CD4-positive, alpha-beta memory T cell (primary cell): ENCODE measurements at regions not wholly inside any gene's neighbourhood (a gene's known extent, or its start where the extent isn't known, plus 50 kb on each side); places are given as distances from the start of the nearest gene placed in this dataset.
"Not testable (repeated sequence)": the region's sequence is repeated elsewhere in the genome, so short reads cannot be mapped to it uniquely, and the experiment has no call there.

Source experiments
- CTCF ChIA-PET: fragments of 350-600 bp; sonication (Branson Sonifier 250); formaldehyde crosslinking; loops from one replicate; lab custom pipeline; 2021; ENCODE audit warnings: inconsistent platforms; ENCODE audit not compliant: partially characterized antibody; lab: Charles Lee
- POLR2A ChIA-PET: fragments of 350-600 bp; sonication (Branson Sonifier 250); formaldehyde crosslinking; loops from one replicate; lab custom pipeline; 2021; ENCODE audit not compliant: partially characterized antibody; lab: Charles Lee
- DNase-seq, 5 donors: peaks; one replicate each; pipeline versions ENCODE4 v3.0.0 to v3.0.0-alpha.2; 2020 to 2022; ENCODE audit warnings: mixed read lengths in 1 of 5
- H3K27ac ChIP-seq: one replicate; pipeline ENCODE4 v1.7.0; 2013; ENCODE audit warnings: low read depth, low read length
- H3K27me3 ChIP-seq: 2 replicates; pipeline ENCODE4 v1.7.0; 2013; ENCODE audit warnings: mild to moderate bottlenecking, low read length, moderate library complexity; ENCODE audit not compliant: insufficient read depth
- H3K36me3 ChIP-seq: 2 replicates; pipeline ENCODE4 v1.7.0; 2013; ENCODE audit warnings: mild to moderate bottlenecking, low read length, moderate library complexity; ENCODE audit not compliant: insufficient read depth
- H3K4me1 ChIP-seq: 2 replicates; pipeline ENCODE4 v1.7.0; 2013; ENCODE audit warnings: mild to moderate bottlenecking, low read length, moderate library complexity; ENCODE audit not compliant: insufficient read depth
- H3K4me3 ChIP-seq, 2 donors: one replicate each; pipeline ENCODE4 v1.7.0; 2013; ENCODE audit warnings: low read length in 2 of 2, mild to moderate bottlenecking in 1 of 2
- H3K9me3 ChIP-seq, 2 donors: one replicate each; pipeline ENCODE4 v1.7.0; 2013; ENCODE audit warnings: low read length in 2 of 2, control low read depth in 1 of 2; ENCODE audit not compliant: control insufficient read depth in 1 of 2
- H3K27ac Mint-ChIP-seq, 7 donors: one replicate each; pipeline ENCODE4 v1.8.0; 2020 to 2021; ENCODE audit warnings: mixed read lengths in 7 of 7, mild to moderate bottlenecking in 6 of 7, inconsistent platforms in 3 of 7, moderate library complexity in 3 of 7
- H3K27me3 Mint-ChIP-seq, 2 donors: one replicate each; pipeline ENCODE4 v1.8.0; 2020 to 2021; ENCODE audit warnings: mixed read lengths in 2 of 2
- H3K36me3 Mint-ChIP-seq, 2 donors: one replicate each; pipeline ENCODE4 v1.8.0; 2020 to 2021; ENCODE audit warnings: mixed read lengths in 2 of 2, inconsistent platforms in 1 of 2, mild to moderate bottlenecking in 1 of 2
- H3K4me1 Mint-ChIP-seq, 4 donors: one replicate each; pipeline ENCODE4 v1.8.0; 2020 to 2021; ENCODE audit warnings: mixed read lengths in 4 of 4, mild to moderate bottlenecking in 1 of 4
- H3K4me3 Mint-ChIP-seq, 8 donors: one replicate each; pipeline ENCODE4 v1.8.0; 2020 to 2021; ENCODE audit warnings: mixed read lengths in 8 of 8, mild to moderate bottlenecking in 7 of 8, moderate library complexity in 6 of 8, inconsistent platforms in 3 of 8
- H3K9me3 Mint-ChIP-seq, 8 donors: one replicate each; pipeline ENCODE4 v1.8.0; 2020 to 2021; ENCODE audit warnings: mixed read lengths in 8 of 8, mild to moderate bottlenecking in 5 of 8, inconsistent platforms in 3 of 8, moderate library complexity in 1 of 8
- intact Hi-C: fragments of 100-400 bp; cut with micrococcal nuclease; formaldehyde crosslinking; loops from one replicate; pipeline ENCODE4 v1.15.1; 2023

GRCh38 chr5:34128890-34129289 is 85.9 kb upstream of the C1QTNF3 start:
- H3K36me3 ChIP-seq, H3K4me3 ChIP-seq, H3K27me3 ChIP-seq, H3K27ac Mint-ChIP-seq, H3K9me3 ChIP-seq, DNase-seq, H3K4me3 Mint-ChIP-seq, H3K9me3 Mint-ChIP-seq, H3K27me3 Mint-ChIP-seq, CTCF ChIA-PET, H3K27ac ChIP-seq, POLR2A ChIA-PET, H3K4me1 ChIP-seq, H3K4me1 Mint-ChIP-seq, intact Hi-C loops: not testable (repeated sequence)
- peaks cover 5 to 11% of the 10 kb centered on the region in 2 donors for H3K36me3 Mint-ChIP-seq

GRCh38 chr5:34154988-34155387 is 112.0 kb upstream of the C1QTNF3 start:
- H3K27ac Mint-ChIP-seq, DNase-seq, POLR2A ChIA-PET, H3K4me1 ChIP-seq, H3K9me3 Mint-ChIP-seq, H3K27me3 ChIP-seq, H3K4me1 Mint-ChIP-seq, intact Hi-C loops, CTCF ChIA-PET, H3K27me3 Mint-ChIP-seq, H3K4me3 Mint-ChIP-seq, H3K4me3 ChIP-seq, H3K36me3 ChIP-seq, H3K9me3 ChIP-seq, H3K27ac ChIP-seq: not testable (repeated sequence)
- H3K36me3 Mint-ChIP-seq: peaks cover 6 to 11% of the 10 kb centered on the region in 2 donors

- H3K27me3 ChIP-seq, H3K9me3 Mint-ChIP-seq, H3K4me3 ChIP-seq, CTCF ChIA-PET, H3K4me1 Mint-ChIP-seq, H3K27me3 Mint-ChIP-seq, intact Hi-C loops, H3K4me1 ChIP-seq, H3K27ac ChIP-seq, H3K9me3 ChIP-seq, H3K36me3 ChIP-seq, H3K4me3 Mint-ChIP-seq, DNase-seq, H3K27ac Mint-ChIP-seq, POLR2A ChIA-PET: not testable (repeated sequence)
- peaks cover 6 to 11% of the 10 kb centered on the region in 2 donors for H3K36me3 Mint-ChIP-seq
These were observed 113.8 kb upstream of the C1QTNF3 start for GRCh38 chr5:34156703-34157414.

GRCh38 chr5:34160904-34161303 is 117.9 kb upstream of the C1QTNF3 start:
- H3K27me3 Mint-ChIP-seq, CTCF ChIA-PET, H3K4me3 ChIP-seq, H3K9me3 Mint-ChIP-seq, H3K4me3 Mint-ChIP-seq, H3K4me1 ChIP-seq, H3K27me3 ChIP-seq, H3K36me3 ChIP-seq, H3K27ac Mint-ChIP-seq, H3K27ac ChIP-seq, DNase-seq, intact Hi-C loops, POLR2A ChIA-PET, H3K9me3 ChIP-seq, H3K4me1 Mint-ChIP-seq, H3K36me3 Mint-ChIP-seq: not testable (repeated sequence)

GRCh38 chr5:34171398-34171797 is 128.4 kb upstream of the C1QTNF3 start:
- POLR2A ChIA-PET, H3K27me3 Mint-ChIP-seq: not testable (repeated sequence)

GRCh38 chr5:34179453-34180190 is 136.6 kb upstream of the C1QTNF3 start:
- POLR2A ChIA-PET, H3K4me3 ChIP-seq, H3K9me3 Mint-ChIP-seq, H3K27me3 ChIP-seq, H3K27ac ChIP-seq, H3K4me3 Mint-ChIP-seq, H3K36me3 ChIP-seq, H3K4me1 Mint-ChIP-seq, H3K27me3 Mint-ChIP-seq, CTCF ChIA-PET, H3K9me3 ChIP-seq, H3K4me1 ChIP-seq, intact Hi-C loops: not testable (repeated sequence)
- H3K27ac Mint-ChIP-seq: peak overlapping the region in 2 of 7 donors; percentile 15 to 19
- H3K36me3 Mint-ChIP-seq: peaks cover 31 to 33% of the 10 kb centered on the region in 2 donors
- DNase-seq: peak in 1 of 5 donors; percentile 33

More at GRCh38 chr5:34171398-34171797, 128.4 kb upstream of the C1QTNF3 start:
- H3K4me1 ChIP-seq, H3K27ac Mint-ChIP-seq, H3K4me3 ChIP-seq, H3K27ac ChIP-seq, H3K36me3 ChIP-seq, H3K9me3 ChIP-seq, H3K4me1 Mint-ChIP-seq, CTCF ChIA-PET, H3K4me3 Mint-ChIP-seq, intact Hi-C loops, DNase-seq, H3K9me3 Mint-ChIP-seq, H3K27me3 ChIP-seq: not testable (repeated sequence)
- H3K36me3 Mint-ChIP-seq: peaks cover 30 to 32% of the 10 kb centered on the region in 2 donors

- H3K9me3 Mint-ChIP-seq, H3K4me3 ChIP-seq, H3K4me1 Mint-ChIP-seq, H3K27me3 ChIP-seq, H3K4me1 ChIP-seq, H3K27ac ChIP-seq, H3K27ac Mint-ChIP-seq, H3K27me3 Mint-ChIP-seq, H3K36me3 ChIP-seq, DNase-seq, intact Hi-C loops, CTCF ChIA-PET, H3K4me3 Mint-ChIP-seq, H3K9me3 ChIP-seq: not testable (repeated sequence)
- POLR2A ChIA-PET: interaction anchor here (0.6 kb wide), 1 partner anchor 1761 kb away, joined by 3 read pairs; no protein-coding TSS in a partner anchor
- peaks cover 29 to 33% of the 10 kb centered on the region in 2 donors for H3K36me3 Mint-ChIP-seq
These were observed 137.2 kb upstream of the C1QTNF3 start for GRCh38 chr5:34180225-34180624.
